ENCODE measurements at regions not wholly inside any gene's neighbourhood (a gene's known extent, or its start where the extent isn't known, plus 50 kb on each side); places are given as distances from the start of the nearest gene placed in this dataset.
"Not testable (repeated sequence)": the region's sequence is repeated elsewhere in the genome, so short reads cannot be mapped to it uniquely, and the experiment has no call there.

GRCh38 chr10:22821501-22821900 lies 106.4 kb upstream of the ARMC3 start:
- Mint-ChIP-seq H3K27ac (no peak overlapping the region), H3K4me3 (no peak overlapping the region), H3K27me3 (ENCODE audit: low read depth) (no peaks in the 10 kb centered on the region), H3K4me1 (ENCODE audit: low read depth) (peaks cover 6% of the 10 kb centered on the region), H3K36me3 (ENCODE audit: low read depth) (no peaks in the 10 kb centered on the region), H3K9me3 (no peaks in the 10 kb centered on the region)
- CTCF ChIA-PET: no interaction called here
- intact Hi-C loops (cut with micrococcal nuclease): no loop called here
- DNase-seq: no peak

- CTCF ChIA-PET: no interaction called here
- Mint-ChIP-seq H3K36me3 (ENCODE audit: low read depth) (no peaks in the 10 kb centered on the region), H3K27ac (no peak overlapping the region), H3K4me1 (ENCODE audit: low read depth) (peaks cover 11% of the 10 kb centered on the region), H3K27me3 (ENCODE audit: low read depth) (no peaks in the 10 kb centered on the region), H3K4me3 (no peak overlapping the region), H3K9me3 (no peaks in the 10 kb centered on the region)
- no peak for DNase-seq
- intact Hi-C loops (cut with micrococcal nuclease): no loop called here
These were observed 101.9 kb upstream of the PIP4K2A start for GRCh38 chr10:22816298-22816653.

GRCh38 chr10:22810643-22811465 lies 96.5 kb upstream of the PIP4K2A start:
- no peaks in the 10 kb centered on the region for H3K4me1 Mint-ChIP-seq (ENCODE audit: low read depth)
- no peaks in the 10 kb centered on the region for H3K27me3 Mint-ChIP-seq (ENCODE audit: low read depth)
- intact Hi-C loops (cut with micrococcal nuclease): no loop called here
- DNase-seq: no peak
- CTCF ChIA-PET: no interaction called here
- H3K36me3 Mint-ChIP-seq (ENCODE audit: low read depth): no peaks in the 10 kb centered on the region
- H3K9me3 Mint-ChIP-seq: no peaks in the 10 kb centered on the region
- no peak overlapping the region for H3K4me3 Mint-ChIP-seq
- no peak overlapping the region for H3K27ac Mint-ChIP-seq

- Mint-ChIP-seq H3K27me3 (ENCODE audit: low read depth) (no peaks in the 10 kb centered on the region), H3K4me3 (no peak overlapping the region), H3K27ac (no peak overlapping the region), H3K36me3 (ENCODE audit: low read depth) (no peaks in the 10 kb centered on the region), H3K4me1 (ENCODE audit: low read depth) (peaks cover 2% of the 10 kb centered on the region), H3K9me3 (no peaks in the 10 kb centered on the region)
- DNase-seq: no peak
- CTCF ChIA-PET: no interaction called here
- intact Hi-C loops (cut with micrococcal nuclease): no loop called here
These were observed 92.9 kb upstream of the PIP4K2A start for GRCh38 chr10:22807238-22807637.

- CTCF ChIA-PET: no interaction called here
- Mint-ChIP-seq H3K4me3 (no peak overlapping the region), H3K9me3 (no peaks in the 10 kb centered on the region), H3K27ac (no peak overlapping the region), H3K27me3 (ENCODE audit: low read depth) (no peaks in the 10 kb centered on the region), H3K4me1 (ENCODE audit: low read depth) (peaks cover 2% of the 10 kb centered on the region), H3K36me3 (ENCODE audit: low read depth) (no peaks in the 10 kb centered on the region)
- no peak for DNase-seq
- intact Hi-C loops (cut with micrococcal nuclease): no loop called here
These were observed 90.9 kb upstream of the PIP4K2A start for GRCh38 chr10:22805304-22805703.

GRCh38 chr10:22803261-22803885 lies 89.0 kb upstream of the PIP4K2A start:
- Mint-ChIP-seq H3K36me3 (ENCODE audit: low read depth) (no peaks in the 10 kb centered on the region), H3K4me1 (ENCODE audit: low read depth) (peaks cover 2% of the 10 kb centered on the region), H3K9me3 (no peaks in the 10 kb centered on the region), H3K27me3 (ENCODE audit: low read depth) (no peaks in the 10 kb centered on the region), H3K4me3 (no peak overlapping the region), H3K27ac (no peak overlapping the region)
- CTCF ChIA-PET: no interaction called here
- no peak for DNase-seq
- intact Hi-C loops (cut with micrococcal nuclease): no loop called here

- intact Hi-C loops (cut with micrococcal nuclease): no loop called here
- CTCF ChIA-PET: no interaction called here
- DNase-seq: no peak
These were observed 87.4 kb upstream of the PIP4K2A start for GRCh38 chr10:22801785-22802184.

GRCh38 chr10:22797796-22798195 lies 83.4 kb upstream of the PIP4K2A start:
- DNase-seq: peak; percentile 6
- CTCF ChIA-PET; H3K9me3 Mint-ChIP-seq; H3K4me3 Mint-ChIP-seq; H3K27ac Mint-ChIP-seq; H3K36me3 Mint-ChIP-seq (ENCODE audit: low read depth); intact Hi-C loops (cut with micrococcal nuclease); H3K27me3 Mint-ChIP-seq (ENCODE audit: low read depth); H3K4me1 Mint-ChIP-seq (ENCODE audit: low read depth): not testable (repeated sequence)

More at GRCh38 chr10:22801785-22802184, 87.4 kb upstream of the PIP4K2A start:
- Mint-ChIP-seq H3K4me1 (ENCODE audit: low read depth) (peaks cover 2% of the 10 kb centered on the region), H3K27ac (no peak overlapping the region), H3K9me3 (no peaks in the 10 kb centered on the region), H3K4me3 (no peak overlapping the region), H3K27me3 (ENCODE audit: low read depth) (no peaks in the 10 kb centered on the region), H3K36me3 (ENCODE audit: low read depth) (no peaks in the 10 kb centered on the region)

GRCh38 chr10:22795546-22795945 lies 81.2 kb upstream of the PIP4K2A start:
- H3K4me3 Mint-ChIP-seq: no peak overlapping the region
- no peaks in the 10 kb centered on the region for H3K27me3 Mint-ChIP-seq (ENCODE audit: low read depth)
- intact Hi-C loops (cut with micrococcal nuclease): no loop called here
- H3K4me1 Mint-ChIP-seq (ENCODE audit: low read depth): no peaks in the 10 kb centered on the region
- no peaks in the 10 kb centered on the region for H3K36me3 Mint-ChIP-seq (ENCODE audit: low read depth)
- CTCF ChIA-PET: no interaction called here
- no peak for DNase-seq
- no peaks in the 10 kb centered on the region for H3K9me3 Mint-ChIP-seq
- no peak overlapping the region for H3K27ac Mint-ChIP-seq

- CTCF ChIA-PET: no interaction called here
- no peaks in the 10 kb centered on the region for H3K27me3 Mint-ChIP-seq (ENCODE audit: low read depth)
- intact Hi-C loops (cut with micrococcal nuclease): no loop called here
- no peak overlapping the region for H3K4me3 Mint-ChIP-seq
- no peaks in the 10 kb centered on the region for H3K9me3 Mint-ChIP-seq
- no peak for DNase-seq
- H3K27ac Mint-ChIP-seq: no peak overlapping the region
- H3K36me3 Mint-ChIP-seq (ENCODE audit: low read depth): no peaks in the 10 kb centered on the region
- no peaks in the 10 kb centered on the region for H3K4me1 Mint-ChIP-seq (ENCODE audit: low read depth)
These were observed 77.8 kb upstream of the PIP4K2A start for GRCh38 chr10:22792161-22792560.

- CTCF ChIA-PET: no interaction called here
- intact Hi-C loops (cut with micrococcal nuclease): no loop called here
- no peaks in the 10 kb centered on the region for H3K36me3 Mint-ChIP-seq (ENCODE audit: low read depth)
- H3K9me3 Mint-ChIP-seq: no peaks in the 10 kb centered on the region
- no peak overlapping the region for H3K4me3 Mint-ChIP-seq
- DNase-seq: no peak
- H3K27me3 Mint-ChIP-seq (ENCODE audit: low read depth): no peaks in the 10 kb centered on the region
- no peak overlapping the region for H3K27ac Mint-ChIP-seq
- no peaks in the 10 kb centered on the region for H3K4me1 Mint-ChIP-seq (ENCODE audit: low read depth)
These were observed 77.3 kb upstream of the PIP4K2A start for GRCh38 chr10:22791665-22792064.

- Mint-ChIP-seq H3K4me1 (ENCODE audit: low read depth) (peaks cover 4% of the 10 kb centered on the region), H3K27ac (no peak overlapping the region), H3K9me3 (no peaks in the 10 kb centered on the region), H3K36me3 (ENCODE audit: low read depth) (no peaks in the 10 kb centered on the region), H3K4me3 (no peak overlapping the region), H3K27me3 (ENCODE audit: low read depth) (no peaks in the 10 kb centered on the region)
- no peak for DNase-seq
- CTCF ChIA-PET: no interaction called here
- intact Hi-C loops (cut with micrococcal nuclease): no loop called here
These were observed 70.3 kb upstream of the PIP4K2A start for GRCh38 chr10:22784668-22785067.

- no peaks in the 10 kb centered on the region for H3K9me3 Mint-ChIP-seq
- no peaks in the 10 kb centered on the region for H3K27me3 Mint-ChIP-seq (ENCODE audit: low read depth)
- no peaks in the 10 kb centered on the region for H3K36me3 Mint-ChIP-seq (ENCODE audit: low read depth)
- DNase-seq: no peak
- CTCF ChIA-PET: no interaction called here
- no peak overlapping the region for H3K27ac Mint-ChIP-seq
- H3K4me3 Mint-ChIP-seq: no peak overlapping the region
- intact Hi-C loops (cut with micrococcal nuclease): no loop called here
- H3K4me1 Mint-ChIP-seq (ENCODE audit: low read depth): peaks cover 6% of the 10 kb centered on the region
These were observed 69.4 kb upstream of the PIP4K2A start for GRCh38 chr10:22783807-22784206.

All from activated naive CD4-positive, alpha-beta T cell treated with anti-CD3 and anti-CD28 coated beads for 36 hours (primary cell).